Cardiac fibroblast (primary cell): ENCODE measurements at regions not wholly inside any gene's neighbourhood (a gene's known extent, or its start where the extent isn't known, plus 50 kb on each side); places are given as distances from the start of the nearest gene placed in this dataset.
"Not testable (repeated sequence)": the region's sequence is repeated elsewhere in the genome, so short reads cannot be mapped to it uniquely, and the experiment has no call there.

Source experiments
- DNase-seq, 2 donors: peaks; one replicate each; pipeline versions ENCODE4 v3.0.0 to v3.0.0-alpha.2; 2010; ENCODE audit warnings: low read depth in 2 of 2
- H3K4me3 ChIP-seq, 2 donors: replicated peaks in 1 of 2; 1 replicate in 1 of 2; 2 replicates in 1 of 2; pipeline ENCODE4 v1.5.1; 2011; ENCODE audit warnings: low read depth in 2 of 2, low read length in 2 of 2, mild to moderate bottlenecking in 2 of 2, moderate library complexity in 1 of 2
- TF ChIP-seq, protein P1 (sequence below): IDR thresholded peaks from one replicate; pipeline ENCODE4 v1.5.1; 2011; ENCODE audit warnings: low read depth, mild to moderate bottlenecking, low read length, inconsistent platforms

DNA sequence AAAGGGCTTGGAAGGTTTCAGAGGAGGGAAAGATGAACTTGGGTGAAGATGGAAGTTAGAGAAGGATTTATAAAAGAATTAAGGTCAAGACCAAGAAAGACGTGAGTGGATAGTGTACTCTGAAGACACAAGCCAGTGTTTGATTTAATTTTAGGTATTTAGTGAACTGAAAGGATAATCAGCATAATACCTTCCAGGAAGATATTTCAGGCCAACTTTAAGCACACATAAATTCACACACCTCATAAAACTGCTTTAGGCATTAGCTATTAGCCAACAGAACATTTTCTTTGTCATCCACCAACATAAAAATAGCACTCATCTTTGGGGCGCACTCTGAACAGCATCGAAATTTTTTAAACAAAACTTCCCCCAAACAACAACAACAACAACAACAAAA is 71.7 kb upstream of the CSNK1A1L start:
- TF ChIP-seq, protein P1, sequence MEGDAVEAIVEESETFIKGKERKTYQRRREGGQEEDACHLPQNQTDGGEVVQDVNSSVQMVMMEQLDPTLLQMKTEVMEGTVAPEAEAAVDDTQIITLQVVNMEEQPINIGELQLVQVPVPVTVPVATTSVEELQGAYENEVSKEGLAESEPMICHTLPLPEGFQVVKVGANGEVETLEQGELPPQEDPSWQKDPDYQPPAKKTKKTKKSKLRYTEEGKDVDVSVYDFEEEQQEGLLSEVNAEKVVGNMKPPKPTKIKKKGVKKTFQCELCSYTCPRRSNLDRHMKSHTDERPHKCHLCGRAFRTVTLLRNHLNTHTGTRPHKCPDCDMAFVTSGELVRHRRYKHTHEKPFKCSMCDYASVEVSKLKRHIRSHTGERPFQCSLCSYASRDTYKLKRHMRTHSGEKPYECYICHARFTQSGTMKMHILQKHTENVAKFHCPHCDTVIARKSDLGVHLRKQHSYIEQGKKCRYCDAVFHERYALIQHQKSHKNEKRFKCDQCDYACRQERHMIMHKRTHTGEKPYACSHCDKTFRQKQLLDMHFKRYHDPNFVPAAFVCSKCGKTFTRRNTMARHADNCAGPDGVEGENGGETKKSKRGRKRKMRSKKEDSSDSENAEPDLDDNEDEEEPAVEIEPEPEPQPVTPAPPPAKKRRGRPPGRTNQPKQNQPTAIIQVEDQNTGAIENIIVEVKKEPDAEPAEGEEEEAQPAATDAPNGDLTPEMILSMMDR, result no peak
- no peak for DNase-seq
- H3K4me3 ChIP-seq, result no peak overlapping the region

DNA sequence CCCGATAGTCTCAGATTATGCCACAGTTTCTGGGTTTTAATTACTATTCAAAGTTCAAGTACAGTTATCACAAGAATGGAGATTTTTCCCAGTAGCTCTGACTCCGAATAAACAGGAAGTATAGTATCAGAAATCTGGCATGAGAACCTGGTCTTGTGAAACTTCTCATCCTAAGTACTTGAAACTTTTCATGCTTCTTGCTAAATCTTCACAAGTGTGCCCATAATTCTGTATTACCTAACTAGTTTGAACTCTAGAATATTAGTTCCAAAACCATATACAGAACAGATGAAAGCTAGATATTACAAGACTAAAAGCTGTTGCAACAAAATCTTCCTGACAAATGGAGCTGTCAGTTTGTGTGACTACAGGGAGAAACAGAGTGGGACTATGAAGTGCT is 70.5 kb upstream of the CSNK1A1L start:
- TF ChIP-seq, protein P1, result no peak
- DNase-seq, result peak; percentile 95 to 96

DNA sequence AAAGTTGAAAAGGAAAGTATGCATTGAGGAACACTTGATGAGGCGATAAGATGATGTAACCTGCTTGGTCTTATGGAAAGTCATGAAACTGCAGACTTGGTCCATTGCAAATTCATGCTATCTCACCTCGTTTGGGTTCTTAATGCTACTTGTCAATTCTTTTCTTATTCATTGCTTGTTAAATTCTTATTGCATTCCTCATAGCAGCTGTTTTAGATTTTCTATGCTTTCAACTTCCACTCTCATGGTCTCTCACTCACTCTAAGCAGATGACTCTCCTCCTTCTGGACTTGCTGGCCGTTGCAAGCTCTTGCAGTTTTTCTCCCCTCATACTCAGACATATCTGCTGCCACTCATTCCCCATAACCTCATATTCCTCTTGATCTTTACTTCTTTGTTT is 67.8 kb upstream of the CSNK1A1L start:
- DNase-seq, result peak; percentile 54 to 75
- TF ChIP-seq, protein P1, result no peak
- no peak overlapping the region for H3K4me3 ChIP-seq

More for the DNA sequence above, 70.5 kb upstream of the CSNK1A1L start:
- H3K4me3 ChIP-seq, result no peak overlapping the region

DNA sequence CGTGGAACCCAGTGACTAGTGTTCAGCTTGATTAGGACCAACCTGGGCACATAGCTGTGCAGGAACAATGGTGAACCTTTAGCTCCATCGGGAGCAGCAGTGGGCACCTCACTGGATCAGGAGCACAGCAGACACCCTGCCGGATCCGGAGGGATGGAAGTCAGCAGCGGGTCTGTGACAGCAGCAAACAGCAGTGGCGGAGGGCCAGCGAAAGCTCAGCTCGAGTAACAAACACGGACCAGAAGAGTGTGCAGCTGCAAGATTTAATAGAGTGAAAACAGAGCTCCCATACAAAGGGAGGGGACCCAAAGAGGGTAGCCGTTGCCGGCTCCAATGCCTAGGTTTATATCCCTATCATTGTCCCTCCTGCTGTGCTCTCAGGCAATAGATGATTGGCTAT is 66.8 kb upstream of the CSNK1A1L start:
- DNase-seq, H3K4me3 ChIP-seq: not testable (repeated sequence)

DNA sequence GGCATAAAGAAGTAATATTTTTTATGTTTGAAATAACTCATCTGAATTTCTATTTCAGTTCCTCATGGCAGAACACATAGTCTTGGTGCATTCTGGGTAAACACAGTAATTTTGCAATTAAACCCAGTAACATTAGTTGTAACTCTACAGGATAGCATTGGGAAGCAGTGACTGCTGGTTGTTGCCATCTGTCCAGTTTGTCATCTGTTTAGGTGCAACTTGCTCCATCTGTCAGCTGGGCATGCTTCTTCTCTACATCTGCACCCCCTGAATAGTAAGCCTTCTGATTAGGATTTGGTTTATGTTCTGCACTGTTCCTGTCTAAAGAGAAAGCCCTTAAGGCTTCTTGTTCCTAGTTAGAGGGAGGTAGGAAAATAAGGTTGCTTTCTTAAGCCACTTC is 63.5 kb upstream of the CSNK1A1L start:
- TF ChIP-seq, protein P1, result no peak
- no peak overlapping the region for H3K4me3 ChIP-seq
- no peak for DNase-seq

DNA sequence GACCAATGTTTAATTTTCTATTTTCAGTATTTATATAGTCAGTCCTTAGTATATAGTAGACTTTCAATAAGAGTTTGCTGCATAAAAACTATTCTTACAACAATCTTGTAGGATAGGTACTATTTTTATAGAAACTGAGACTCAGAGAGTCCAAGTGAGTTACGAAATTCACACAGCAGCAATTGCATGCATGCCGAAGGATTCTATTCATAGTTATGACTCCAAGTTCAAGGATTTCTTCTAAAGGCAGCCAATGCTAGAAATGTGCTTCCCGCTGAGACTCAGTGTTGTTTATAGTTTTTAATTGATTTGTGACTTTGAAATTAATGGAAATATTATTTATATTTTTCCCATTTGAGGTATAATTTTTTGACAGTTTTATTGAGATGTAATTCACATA is 62.7 kb upstream of the CSNK1A1L start:
- H3K4me3 ChIP-seq, result no peak overlapping the region
- TF ChIP-seq, protein P1, result no peak
- DNase-seq, result peak in 1 of 2 donors; percentile 53

DNA sequence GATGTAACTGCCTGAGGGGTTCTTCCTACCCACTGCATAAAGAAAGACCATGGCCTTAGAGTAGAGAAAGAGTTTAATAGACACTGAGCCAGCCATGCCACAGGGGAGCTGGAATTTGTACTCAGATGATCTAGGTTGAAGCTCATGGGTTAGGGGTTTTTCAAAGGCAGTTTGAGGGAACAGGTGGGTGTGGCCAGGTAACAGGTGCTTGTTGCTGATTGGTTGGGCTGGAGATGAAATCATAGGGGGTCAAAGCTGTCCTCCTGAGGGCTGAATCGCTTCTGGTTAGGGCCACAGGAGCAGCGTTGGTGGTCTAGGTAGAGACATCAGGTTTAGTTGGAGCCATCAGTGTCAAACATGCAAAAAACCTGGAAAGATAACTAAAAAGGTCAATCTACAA is 59.2 kb upstream of the CSNK1A1L start:
- DNase-seq, result no peak
- no peak overlapping the region for H3K4me3 ChIP-seq
- TF ChIP-seq, protein P1, result no peak
